ENCODE measurements at regions not wholly inside any gene's neighbourhood (a gene's known extent, or its start where the extent isn't known, plus 50 kb on each side); places are given as distances from the start of the nearest gene placed in this dataset.
"Not testable (repeated sequence)": the region's sequence is repeated elsewhere in the genome, so short reads cannot be mapped to it uniquely, and the experiment has no call there.

GRCh38 chr18:68427951-68428401, 286.9 kb downstream of the TMX3 start:
- DNase-seq, result no peak

DNA sequence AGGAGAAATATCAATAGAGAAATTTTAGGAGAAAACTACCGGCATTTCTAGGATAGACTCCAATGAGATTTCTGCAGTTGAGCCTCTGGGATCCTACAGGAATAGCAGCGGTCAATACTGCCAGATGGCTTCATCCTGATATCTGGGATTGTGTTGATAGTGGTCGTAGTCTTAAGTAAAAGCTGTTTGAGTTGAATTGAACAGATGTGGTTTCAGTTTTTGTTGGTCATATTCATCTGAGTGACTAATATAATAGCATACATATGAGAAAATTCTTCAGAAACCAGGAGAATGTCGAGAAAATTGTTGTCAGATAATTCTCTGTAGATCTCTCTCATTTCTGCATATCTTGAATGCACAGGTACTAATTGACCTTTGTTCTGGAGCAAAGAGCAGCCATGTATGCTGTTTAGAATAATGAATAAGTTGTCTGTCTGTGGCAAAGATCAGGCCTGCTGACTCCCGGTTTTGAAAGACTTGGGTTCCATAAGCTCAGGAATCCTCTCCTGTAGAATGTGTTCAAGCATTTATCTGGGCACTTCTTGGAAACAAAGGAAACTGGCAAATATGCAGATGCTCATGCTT, 288.1 kb downstream of the TMX3 start:
- no peak for DNase-seq

- no peak for DNase-seq
Measured at GRCh38 chr18:68418881-68419280, 296.0 kb downstream of the TMX3 start.

- DNase-seq, result no peak
Measured at GRCh38 chr18:68418226-68418868, 296.6 kb downstream of the TMX3 start.

- DNase-seq, result no peak
Measured at GRCh38 chr18:68417826-68418225, 297.1 kb downstream of the TMX3 start.

DNA sequence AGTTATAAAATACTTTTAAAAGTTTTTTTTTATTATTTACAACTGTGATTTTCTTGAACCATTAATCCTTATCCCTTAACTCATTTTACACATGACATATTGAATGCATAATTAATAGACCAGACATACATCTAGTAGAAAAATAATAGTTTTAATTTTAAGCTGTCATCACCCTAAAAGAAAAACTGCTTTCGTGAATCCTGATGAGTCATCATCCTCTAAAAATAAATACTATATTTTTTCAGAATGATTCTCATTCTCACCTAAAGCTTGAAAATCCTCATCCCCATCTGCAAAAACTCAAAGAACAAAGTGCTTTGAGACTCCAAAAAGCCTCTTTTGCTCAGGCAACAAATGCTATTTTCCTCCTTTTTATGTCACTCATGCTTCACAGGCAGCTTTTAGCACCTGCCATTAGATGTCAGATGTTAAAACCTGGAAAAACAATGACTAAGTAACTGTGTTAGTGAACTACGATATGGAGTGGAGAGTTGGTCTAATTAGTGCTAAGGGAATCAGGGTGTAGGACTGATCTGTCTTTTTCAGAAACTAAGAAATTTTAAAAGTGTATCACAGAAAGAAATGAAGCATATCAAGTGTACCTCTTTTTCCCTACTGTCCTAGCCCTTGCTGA, 297.6 kb downstream of the TMX3 start:
- no peak for DNase-seq

GRCh38 chr18:68414407-68414806, 300.5 kb downstream of the TMX3 start:
- DNase-seq, result no peak

GRCh38 chr18:68409576-68409975, 305.3 kb downstream of the TMX3 start:
- DNase-seq, result no peak

DNA sequence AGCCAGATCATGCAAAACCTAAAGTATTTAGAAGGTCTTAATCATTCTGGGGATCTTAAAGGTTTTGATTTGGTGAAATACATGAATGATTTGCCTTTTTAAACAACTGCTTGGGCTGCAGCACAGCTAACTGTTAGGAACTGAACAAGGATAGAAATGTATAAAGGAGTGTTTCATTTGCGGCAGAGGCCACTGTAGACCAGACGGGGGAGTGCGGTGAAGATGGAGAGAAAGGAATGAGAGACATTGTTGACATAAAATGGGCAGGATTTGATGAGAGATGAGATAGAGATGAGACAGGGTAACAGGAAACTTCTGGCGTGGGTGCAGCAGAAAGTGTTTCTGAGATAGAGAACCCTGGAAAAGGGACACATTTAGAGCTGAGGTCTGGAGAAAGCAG, 308.1 kb downstream of the TMX3 start:
- DNase-seq, result no peak

DNA sequence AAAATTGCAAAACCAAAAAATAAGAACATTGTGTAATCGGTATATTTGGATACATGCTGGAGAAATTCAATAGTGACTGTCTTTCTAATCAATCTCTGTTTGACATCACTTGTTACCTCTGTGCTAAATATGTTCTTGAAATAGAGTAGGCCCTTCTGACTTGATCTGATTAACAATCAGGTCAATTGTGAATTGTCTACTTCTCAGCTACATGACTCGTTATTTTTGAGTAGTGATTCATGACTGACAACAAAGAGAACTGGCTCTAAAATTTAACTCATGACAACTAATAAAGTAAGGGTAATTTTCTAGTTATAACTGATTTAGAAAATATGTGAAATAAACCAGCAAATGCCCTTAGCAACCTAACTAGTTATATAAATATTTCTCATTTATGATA, 312.1 kb downstream of the TMX3 start:
- no peak for DNase-seq

- DNase-seq, result no peak
Measured at GRCh38 chr18:68400889-68401288, 314.0 kb downstream of the TMX3 start.

DNA sequence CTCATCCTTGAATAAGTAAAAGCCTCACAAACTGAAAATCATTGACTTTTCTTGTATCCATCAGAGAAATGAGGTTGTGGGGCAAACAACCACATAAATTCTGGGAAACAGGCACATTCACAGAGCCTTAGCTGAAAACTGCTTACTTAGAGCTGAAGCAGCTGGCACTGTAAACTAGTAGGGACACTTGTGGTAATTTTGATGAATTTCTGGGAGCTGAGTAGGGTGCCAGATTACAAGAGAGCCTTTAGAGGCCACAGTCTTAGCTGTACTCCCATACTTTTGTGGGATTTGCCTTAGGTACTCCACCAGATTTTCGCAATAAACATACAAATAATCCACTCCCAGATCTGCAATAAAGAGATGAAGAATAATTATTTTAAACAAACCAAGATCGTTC, 315.2 kb downstream of the TMX3 start:
- DNase-seq, result no peak

DNA sequence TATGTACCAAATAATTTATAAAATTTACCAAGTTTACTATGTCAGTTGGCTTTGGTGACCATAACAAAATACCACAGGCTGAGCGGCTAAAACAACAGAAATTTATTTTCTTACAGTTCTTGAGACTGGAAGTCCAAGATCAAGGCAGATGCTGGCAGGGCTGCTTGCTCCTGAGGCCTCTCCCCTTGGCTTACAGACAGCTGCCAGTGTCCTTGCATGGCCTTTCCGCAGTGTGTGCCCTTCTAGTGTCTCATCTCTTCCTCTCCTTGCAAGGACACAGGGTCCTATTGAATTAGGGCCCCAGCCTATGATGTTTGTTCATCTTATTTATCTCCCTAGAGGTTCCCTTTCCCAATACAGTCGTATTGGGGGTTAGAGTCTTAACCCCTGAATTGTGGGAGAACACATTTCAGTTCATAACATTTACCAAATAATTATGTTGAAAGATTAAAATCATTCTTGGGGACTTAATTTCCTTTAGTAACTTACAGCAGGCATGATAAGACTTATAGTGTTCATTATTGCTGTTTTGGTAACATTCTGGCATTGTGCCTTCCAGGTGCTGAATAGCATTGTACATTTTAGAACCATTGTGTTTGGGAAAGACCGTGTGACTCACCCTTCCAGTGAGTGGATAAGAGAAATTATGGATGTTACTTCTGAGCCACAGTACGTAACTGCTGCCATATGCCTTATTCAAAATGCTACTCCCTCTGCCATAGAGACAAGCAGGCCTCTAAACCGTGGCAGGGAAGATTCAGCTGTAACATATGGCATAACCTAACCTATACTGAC, 317.5 kb downstream of the TMX3 start:
- DNase-seq, result no peak

DNA sequence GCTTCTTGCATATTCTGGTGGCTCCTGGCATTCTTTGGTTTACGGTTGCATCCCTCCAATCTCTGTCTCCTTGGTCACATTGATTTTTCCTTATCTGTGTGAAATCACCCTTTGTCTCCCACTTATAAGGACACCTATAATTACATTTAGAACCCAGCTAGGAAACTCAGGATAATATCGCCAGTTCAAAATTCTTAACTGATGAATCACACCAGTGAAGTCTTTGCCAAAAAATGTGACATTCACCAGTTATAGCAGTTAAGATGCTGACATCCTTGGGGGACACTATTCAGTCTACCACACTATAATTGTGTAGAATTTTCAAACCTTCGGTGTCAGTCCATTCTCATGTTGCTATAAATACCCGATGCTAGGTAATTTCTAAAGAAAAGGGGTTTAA, 320.2 kb downstream of the TMX3 start:
- no peak for DNase-seq

DNA sequence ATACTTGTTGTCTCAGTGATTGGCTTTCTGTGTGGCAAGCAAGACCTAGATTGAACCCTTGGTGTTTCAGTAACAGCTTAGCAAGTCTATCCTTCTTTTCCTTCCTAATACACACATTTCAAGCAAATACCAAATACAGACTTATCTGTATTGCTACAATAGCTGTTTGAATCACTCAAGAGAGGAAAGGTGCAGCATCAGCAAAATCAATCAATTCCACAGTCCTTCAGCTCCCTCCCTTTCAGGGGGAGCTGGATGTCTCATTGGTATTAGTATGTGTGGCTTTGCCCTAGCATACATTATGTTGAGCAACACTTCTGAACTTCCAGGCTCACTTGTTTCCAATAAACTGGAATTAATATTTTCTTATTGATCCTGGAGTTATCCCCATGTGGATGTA, 323.1 kb downstream of the TMX3 start:
- no peak for DNase-seq

- no peak for DNase-seq
Measured at GRCh38 chr18:68387246-68387645, 327.7 kb downstream of the TMX3 start.

DNA sequence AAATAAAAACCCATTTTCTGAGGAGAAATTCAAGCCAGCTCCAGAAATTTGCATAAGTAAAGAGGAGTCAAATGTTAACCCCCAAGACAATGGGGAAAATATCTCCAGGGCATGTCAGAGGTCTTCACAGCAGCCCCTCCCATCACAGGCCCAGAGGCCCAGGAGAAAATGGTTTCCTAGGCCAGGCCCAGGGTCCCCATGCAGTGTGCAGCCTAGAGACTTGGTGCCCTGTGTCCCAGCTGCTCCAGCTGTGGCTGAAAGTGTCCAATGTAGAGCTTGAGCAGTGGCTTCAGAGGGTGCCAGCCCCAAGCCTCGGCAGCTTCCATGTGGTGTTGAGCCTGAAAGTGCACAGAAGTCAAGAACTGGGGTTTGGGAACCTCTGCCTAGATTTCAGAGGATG, 330.9 kb downstream of the TMX3 start:
- not testable (repeated sequence) for DNase-seq

DNA sequence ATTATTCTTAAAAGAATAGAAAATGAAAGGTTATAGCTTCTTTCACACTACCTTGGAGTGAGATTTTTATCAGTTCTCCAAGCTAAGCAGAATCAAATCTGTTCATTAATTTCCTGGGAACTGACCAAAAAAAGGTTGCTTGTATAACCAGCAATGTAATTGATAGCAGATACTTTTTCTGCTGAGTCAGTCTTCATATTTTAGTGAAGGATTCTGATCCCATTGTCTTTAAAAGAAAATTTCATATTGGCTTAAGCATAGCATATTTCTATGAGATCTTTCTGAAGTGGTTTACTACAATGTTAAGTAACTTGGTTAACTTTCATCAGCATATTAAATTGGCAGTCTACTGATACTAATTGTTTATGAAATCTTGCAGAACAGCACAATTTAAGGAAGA, 338.0 kb downstream of the TMX3 start:
- no peak for DNase-seq

DNA sequence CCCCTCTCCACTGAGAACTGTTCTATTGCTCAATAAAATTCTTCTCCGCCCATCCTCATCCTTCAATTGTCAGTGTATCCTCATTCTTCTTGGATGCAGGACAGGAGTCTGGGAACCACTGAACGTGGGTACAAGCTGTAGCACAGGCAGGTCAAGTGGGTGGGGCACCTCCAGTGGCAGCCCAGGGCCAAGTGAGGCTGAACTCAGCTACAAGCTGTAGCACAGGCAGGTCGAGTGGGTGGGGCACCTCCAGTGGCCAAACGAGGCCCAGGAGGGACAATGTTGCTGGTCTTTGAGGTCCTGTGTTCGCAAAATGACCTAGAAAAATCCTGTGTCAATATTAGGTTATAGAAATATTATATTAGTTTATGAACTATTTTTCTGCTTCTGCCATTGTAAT, 352.0 kb downstream of the TMX3 start:
- no peak for DNase-seq

GRCh38 chr18:68355637-68356036, 359.3 kb downstream of the TMX3 start:
- no peak for DNase-seq

DNA sequence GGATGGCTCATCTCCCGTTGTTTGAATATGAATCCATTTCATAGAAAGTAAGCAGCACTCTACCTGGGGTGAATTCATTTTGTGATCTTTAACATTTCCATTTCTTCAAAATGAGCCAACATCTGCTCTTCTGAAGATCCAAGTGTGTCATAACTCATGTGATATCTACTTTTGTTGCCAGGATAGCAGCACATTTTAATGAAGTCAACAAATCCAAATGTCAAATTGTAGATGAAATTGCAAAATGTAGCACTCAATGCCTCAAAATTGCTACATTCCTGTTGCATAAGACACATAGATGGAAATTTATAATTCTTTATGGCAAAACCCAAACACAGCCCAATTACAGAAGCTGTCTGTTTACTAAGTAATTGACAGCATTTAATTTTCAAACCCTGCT, 360.7 kb downstream of the TMX3 start:
- no peak for DNase-seq

DNA sequence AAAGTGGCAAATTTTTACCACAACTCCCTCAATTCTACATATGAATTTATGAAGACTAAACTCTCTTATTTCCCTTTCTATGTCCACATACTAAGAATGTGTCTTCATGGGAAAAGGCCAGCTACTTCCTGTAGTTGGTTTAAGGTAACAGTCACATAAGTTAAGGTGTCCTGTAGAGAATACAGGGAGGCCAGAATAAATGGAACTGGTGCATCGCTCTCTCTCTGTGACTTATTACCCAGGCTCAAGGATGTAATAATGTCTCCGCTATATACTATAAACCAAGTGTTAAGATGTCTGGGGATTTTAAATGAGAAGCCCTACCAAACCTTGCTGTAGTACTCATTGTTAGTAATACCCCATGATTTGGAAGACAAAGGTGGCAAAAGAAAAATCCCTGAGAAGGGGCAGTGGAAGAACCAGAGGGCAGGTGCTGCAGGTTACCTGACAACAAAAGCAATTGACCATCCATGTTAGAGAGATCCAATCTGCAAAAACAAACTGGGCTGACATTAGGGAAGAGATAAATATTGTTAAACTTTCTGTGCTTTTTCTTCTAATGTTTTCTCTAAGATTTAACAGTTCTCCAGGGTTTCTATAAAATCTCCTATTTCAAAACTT, 372.8 kb downstream of the TMX3 start:
- no peak for DNase-seq

DNA sequence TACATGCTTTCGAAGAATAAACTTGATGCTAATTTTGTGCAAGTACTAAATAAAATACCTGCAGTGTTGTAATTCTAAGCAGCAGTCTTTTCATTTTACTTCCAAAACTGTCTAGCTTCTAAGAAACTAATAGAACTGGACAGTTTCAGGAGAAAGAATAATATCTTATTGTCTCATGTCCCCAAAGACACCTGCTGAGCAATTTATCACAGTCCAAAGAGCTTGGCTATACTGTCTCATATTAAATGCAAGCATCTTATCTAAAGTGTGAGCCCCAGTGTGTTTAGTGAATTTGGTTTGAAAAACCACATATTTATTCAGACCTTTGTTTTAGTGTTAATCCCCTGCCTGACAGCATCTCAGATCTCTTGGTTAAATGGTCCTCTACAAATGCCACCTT, 374.3 kb downstream of the TMX3 start:
- DNase-seq, result no peak
